ENCODE measurements at regions not wholly inside any gene's neighbourhood (a gene's known extent, or its start where the extent isn't known, plus 50 kb on each side); places are given as distances from the start of the nearest gene placed in this dataset.

GRCh38 chr1:5427026-5427613, 565.1 kb downstream of the NPHP4 start:
- Histone ChIP-seq H3K9me3 (ENCODE audit: control insufficient read depth, low read length) (no peaks in the 10 kb centered on the region), H2AFZ (no peak overlapping the region), H3K4me1 (no peaks in the 10 kb centered on the region), H3K36me3 (ENCODE audit: control insufficient read depth, insufficient read depth, low read length) (no peaks in the 10 kb centered on the region), H3K27me3 (ENCODE audit: control insufficient read depth, insufficient read depth, low read length) (peaks cover 5% of the 10 kb centered on the region), H3K9ac (no peak overlapping the region), H3K79me2 (no peaks in the 10 kb centered on the region), H3K4me2 (ENCODE audit: low read length) (no peak overlapping the region), H3K4me3 (ENCODE audit: low read depth, low read length) (no peak overlapping the region), H3K27ac (no peak overlapping the region)
- TF ChIP-seq, protein P1, sequence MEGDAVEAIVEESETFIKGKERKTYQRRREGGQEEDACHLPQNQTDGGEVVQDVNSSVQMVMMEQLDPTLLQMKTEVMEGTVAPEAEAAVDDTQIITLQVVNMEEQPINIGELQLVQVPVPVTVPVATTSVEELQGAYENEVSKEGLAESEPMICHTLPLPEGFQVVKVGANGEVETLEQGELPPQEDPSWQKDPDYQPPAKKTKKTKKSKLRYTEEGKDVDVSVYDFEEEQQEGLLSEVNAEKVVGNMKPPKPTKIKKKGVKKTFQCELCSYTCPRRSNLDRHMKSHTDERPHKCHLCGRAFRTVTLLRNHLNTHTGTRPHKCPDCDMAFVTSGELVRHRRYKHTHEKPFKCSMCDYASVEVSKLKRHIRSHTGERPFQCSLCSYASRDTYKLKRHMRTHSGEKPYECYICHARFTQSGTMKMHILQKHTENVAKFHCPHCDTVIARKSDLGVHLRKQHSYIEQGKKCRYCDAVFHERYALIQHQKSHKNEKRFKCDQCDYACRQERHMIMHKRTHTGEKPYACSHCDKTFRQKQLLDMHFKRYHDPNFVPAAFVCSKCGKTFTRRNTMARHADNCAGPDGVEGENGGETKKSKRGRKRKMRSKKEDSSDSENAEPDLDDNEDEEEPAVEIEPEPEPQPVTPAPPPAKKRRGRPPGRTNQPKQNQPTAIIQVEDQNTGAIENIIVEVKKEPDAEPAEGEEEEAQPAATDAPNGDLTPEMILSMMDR (IDR thresholded peaks at IDR 0.05): no peak

- H3K4me1 ChIP-seq: no peaks in the 10 kb centered on the region
- no peak overlapping the region for H2AFZ ChIP-seq
- no peaks in the 10 kb centered on the region for H3K36me3 ChIP-seq (ENCODE audit: control insufficient read depth, insufficient read depth, low read length)
- H3K9me3 ChIP-seq (ENCODE audit: control insufficient read depth, low read length): no peaks in the 10 kb centered on the region
- no peak overlapping the region for H3K4me3 ChIP-seq (ENCODE audit: low read depth, low read length)
- TF ChIP-seq, protein P1 (IDR thresholded peaks at IDR 0.05): no peak
- H3K9ac ChIP-seq: no peak overlapping the region
- peaks cover 5% of the 10 kb centered on the region for H3K27me3 ChIP-seq (ENCODE audit: control insufficient read depth, insufficient read depth, low read length)
- H3K4me2 ChIP-seq (ENCODE audit: low read length): no peak overlapping the region
- H3K27ac ChIP-seq: no peak overlapping the region
- no peaks in the 10 kb centered on the region for H3K79me2 ChIP-seq
Observed at GRCh38 chr1:5424802-5425703, 567.2 kb downstream of the NPHP4 start.

DNA sequence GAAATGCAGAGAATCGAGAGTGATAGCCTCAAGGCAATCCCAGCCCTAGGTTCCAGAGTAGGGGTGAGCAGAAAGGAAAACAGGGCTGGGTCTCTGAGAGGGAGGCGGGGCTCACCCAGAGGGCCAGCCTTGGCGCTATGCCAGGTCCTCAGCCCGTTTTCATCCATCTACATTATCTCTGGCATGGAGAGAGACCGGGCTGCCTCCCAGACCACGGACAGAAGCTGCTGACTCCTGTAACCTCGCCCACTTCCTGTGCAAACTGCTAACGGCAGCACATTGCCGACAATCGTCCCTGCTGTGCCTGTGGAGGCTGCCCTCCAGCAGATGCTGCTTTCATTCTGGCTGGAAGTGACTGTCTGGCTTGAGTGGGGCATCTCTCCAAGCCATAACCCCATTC, 569.1 kb downstream of the NPHP4 start:
- Histone ChIP-seq H3K36me3 (ENCODE audit: control insufficient read depth, insufficient read depth, low read length) (no peaks in the 10 kb centered on the region), H2AFZ (no peak overlapping the region), H3K9ac (no peak overlapping the region), H3K4me1 (no peaks in the 10 kb centered on the region), H3K4me2 (ENCODE audit: low read length) (no peak overlapping the region), H3K4me3 (ENCODE audit: low read depth, low read length) (no peak overlapping the region), H3K27me3 (ENCODE audit: control insufficient read depth, insufficient read depth, low read length) (peaks cover 5% of the 10 kb centered on the region), H3K79me2 (no peaks in the 10 kb centered on the region), H3K27ac (no peak overlapping the region), H3K9me3 (ENCODE audit: control insufficient read depth, low read length) (no peaks in the 10 kb centered on the region)
- TF ChIP-seq, protein P1 (IDR thresholded peaks at IDR 0.05): no peak

GRCh38 chr1:5419501-5419900, 572.7 kb downstream of the NPHP4 start:
- Histone ChIP-seq H3K36me3 (ENCODE audit: control insufficient read depth, insufficient read depth, low read length) (no peaks in the 10 kb centered on the region), H3K4me2 (ENCODE audit: low read length) (no peak overlapping the region), H3K4me1 (no peaks in the 10 kb centered on the region), H3K27ac (no peak overlapping the region), H2AFZ (no peak overlapping the region), H3K4me3 (ENCODE audit: low read depth, low read length) (no peak overlapping the region), H3K79me2 (no peaks in the 10 kb centered on the region), H3K9ac (no peak overlapping the region), H3K27me3 (ENCODE audit: control insufficient read depth, insufficient read depth, low read length) (no peaks in the 10 kb centered on the region), H3K9me3 (ENCODE audit: control insufficient read depth, low read length) (no peaks in the 10 kb centered on the region)
- TF ChIP-seq, protein P1 (IDR thresholded peaks at IDR 0.05): no peak
